ENCODE measurements at regions not wholly inside any gene's neighbourhood (a gene's known extent, or its start where the extent isn't known, plus 50 kb on each side); places are given as distances from the start of the nearest gene placed in this dataset.

DNA sequence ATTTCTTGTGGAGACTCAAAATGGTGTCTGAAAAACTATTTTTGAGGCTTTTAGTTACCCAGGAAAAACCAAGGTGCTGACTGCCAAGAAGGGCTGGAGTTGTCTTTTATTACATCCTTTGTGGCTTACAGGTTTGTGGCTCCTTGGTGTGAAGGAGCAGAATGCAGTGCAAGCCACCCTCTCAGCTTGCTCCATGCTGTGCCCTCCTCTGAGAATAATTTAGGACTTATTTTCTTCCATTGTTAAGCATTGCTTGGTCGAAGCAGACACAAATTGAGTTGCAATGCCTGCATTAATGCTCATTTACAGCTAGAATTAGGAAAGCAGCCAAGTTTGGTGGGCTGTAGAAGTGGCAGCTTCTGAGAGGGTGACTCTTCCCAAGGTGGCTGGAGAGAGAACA is 272.2 kb downstream of the KIF4B start:
- no peak overlapping the region for H3K4me3 Mint-ChIP-seq (ENCODE audit: unreplicated experiment)
- no peaks in the 10 kb centered on the region for H3K9me3 Mint-ChIP-seq (ENCODE audit: unreplicated experiment)
- H3K36me3 Mint-ChIP-seq (ENCODE audit: unreplicated experiment), result no peaks in the 10 kb centered on the region
- TF ChIP-seq, protein P1, sequence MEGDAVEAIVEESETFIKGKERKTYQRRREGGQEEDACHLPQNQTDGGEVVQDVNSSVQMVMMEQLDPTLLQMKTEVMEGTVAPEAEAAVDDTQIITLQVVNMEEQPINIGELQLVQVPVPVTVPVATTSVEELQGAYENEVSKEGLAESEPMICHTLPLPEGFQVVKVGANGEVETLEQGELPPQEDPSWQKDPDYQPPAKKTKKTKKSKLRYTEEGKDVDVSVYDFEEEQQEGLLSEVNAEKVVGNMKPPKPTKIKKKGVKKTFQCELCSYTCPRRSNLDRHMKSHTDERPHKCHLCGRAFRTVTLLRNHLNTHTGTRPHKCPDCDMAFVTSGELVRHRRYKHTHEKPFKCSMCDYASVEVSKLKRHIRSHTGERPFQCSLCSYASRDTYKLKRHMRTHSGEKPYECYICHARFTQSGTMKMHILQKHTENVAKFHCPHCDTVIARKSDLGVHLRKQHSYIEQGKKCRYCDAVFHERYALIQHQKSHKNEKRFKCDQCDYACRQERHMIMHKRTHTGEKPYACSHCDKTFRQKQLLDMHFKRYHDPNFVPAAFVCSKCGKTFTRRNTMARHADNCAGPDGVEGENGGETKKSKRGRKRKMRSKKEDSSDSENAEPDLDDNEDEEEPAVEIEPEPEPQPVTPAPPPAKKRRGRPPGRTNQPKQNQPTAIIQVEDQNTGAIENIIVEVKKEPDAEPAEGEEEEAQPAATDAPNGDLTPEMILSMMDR (IDR thresholded peaks at IDR 0.05; ENCODE audit: partially characterized antibody, unreplicated experiment), result no peak
- no peaks in the 10 kb centered on the region for H3K4me1 Mint-ChIP-seq (ENCODE audit: low read depth, unreplicated experiment)
- H3K27me3 Mint-ChIP-seq (ENCODE audit: unreplicated experiment), result peaks cover 2% of the 10 kb centered on the region
- DNase-seq, result no peak
- H3K27ac Mint-ChIP-seq (ENCODE audit: unreplicated experiment), result no peak overlapping the region

DNA sequence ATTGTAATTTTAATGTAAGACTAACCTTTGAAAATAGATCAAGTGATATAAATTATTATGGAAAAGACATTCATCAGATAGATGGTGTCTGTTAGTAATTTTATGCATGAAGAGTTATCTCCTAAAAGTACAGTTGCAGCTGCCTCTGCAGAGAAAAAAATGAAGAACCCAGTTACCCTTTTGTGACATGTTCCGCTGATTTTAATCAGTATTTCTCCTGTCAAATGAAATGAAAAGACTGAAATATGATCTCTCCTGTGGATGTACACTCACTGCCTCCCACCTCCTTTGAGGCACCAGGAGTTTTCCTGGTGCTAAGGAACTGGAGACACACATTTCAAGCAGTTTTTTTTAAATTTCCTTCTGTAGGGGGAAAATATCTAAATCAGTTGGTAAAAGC is 277.4 kb downstream of the KIF4B start:
- peaks cover 3% of the 10 kb centered on the region for H3K4me1 Mint-ChIP-seq (ENCODE audit: low read depth, unreplicated experiment)
- no peaks in the 10 kb centered on the region for H3K36me3 Mint-ChIP-seq (ENCODE audit: unreplicated experiment)
- H3K27ac Mint-ChIP-seq (ENCODE audit: unreplicated experiment), result no peak overlapping the region
- H3K27me3 Mint-ChIP-seq (ENCODE audit: unreplicated experiment), result peaks cover 2% of the 10 kb centered on the region
- H3K4me3 Mint-ChIP-seq (ENCODE audit: unreplicated experiment), result no peak overlapping the region
- no peaks in the 10 kb centered on the region for H3K9me3 Mint-ChIP-seq (ENCODE audit: unreplicated experiment)
- TF ChIP-seq, protein P1 (IDR thresholded peaks at IDR 0.05; ENCODE audit: partially characterized antibody, unreplicated experiment), result no peak
- DNase-seq, result no peak

DNA sequence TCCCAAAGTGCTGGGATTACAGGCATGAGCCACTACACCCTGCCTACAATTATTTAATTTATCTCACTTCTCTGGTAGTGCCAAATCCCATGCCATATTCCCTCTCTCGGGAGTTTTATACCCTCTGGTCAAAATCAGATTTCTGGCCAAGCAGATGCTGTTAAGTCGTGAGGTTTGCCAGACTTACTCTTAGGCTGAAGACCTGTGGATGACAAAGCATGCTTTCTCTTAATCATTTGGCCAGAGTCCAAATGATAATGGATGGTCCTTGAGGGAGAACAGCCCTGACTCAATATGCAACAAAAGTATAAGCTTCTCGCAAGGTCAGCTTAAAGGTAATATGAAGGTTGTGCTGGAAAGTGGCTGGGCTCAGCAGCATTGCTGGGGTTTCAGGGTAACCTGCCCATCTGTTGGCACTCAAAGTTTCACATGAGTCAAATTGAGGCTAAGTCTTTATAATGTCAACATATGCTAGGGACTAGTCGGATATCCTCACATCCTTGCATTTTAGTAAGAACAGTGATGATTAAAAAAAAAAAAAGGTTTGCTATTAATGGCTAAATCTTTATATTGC is 280.1 kb downstream of the KIF4B start:
- Mint-ChIP-seq H3K27me3 (ENCODE audit: unreplicated experiment) (peaks cover 2% of the 10 kb centered on the region), H3K27ac (ENCODE audit: unreplicated experiment) (no peak overlapping the region), H3K9me3 (ENCODE audit: unreplicated experiment) (no peaks in the 10 kb centered on the region), H3K4me1 (ENCODE audit: low read depth, unreplicated experiment) (peaks cover 3% of the 10 kb centered on the region), H3K36me3 (ENCODE audit: unreplicated experiment) (no peaks in the 10 kb centered on the region), H3K4me3 (ENCODE audit: unreplicated experiment) (no peak overlapping the region)
- DNase-seq, result no peak
- TF ChIP-seq, protein P1 (IDR thresholded peaks at IDR 0.05; ENCODE audit: partially characterized antibody, unreplicated experiment), result no peak

DNA sequence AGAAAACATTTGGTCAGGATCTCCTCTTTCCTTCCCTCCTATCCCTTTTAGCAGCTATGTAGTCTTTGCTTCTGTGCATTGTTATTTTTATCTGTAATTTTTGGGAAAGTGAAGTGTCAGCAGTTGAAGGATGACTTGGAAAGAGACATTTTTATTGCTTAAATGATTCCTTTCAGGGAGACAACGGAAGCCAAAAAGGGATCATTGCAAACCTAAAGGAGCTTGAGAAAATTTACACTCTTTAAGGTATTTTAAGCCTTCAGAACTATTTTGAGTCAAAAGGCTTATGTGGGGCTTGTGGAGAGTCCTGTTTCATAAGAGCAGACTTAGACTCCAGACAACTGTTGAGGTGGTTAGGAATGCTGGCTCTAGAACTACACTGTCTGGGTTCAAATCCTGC is 281.6 kb downstream of the KIF4B start:
- no peak overlapping the region for H3K4me3 Mint-ChIP-seq (ENCODE audit: unreplicated experiment)
- no peaks in the 10 kb centered on the region for H3K36me3 Mint-ChIP-seq (ENCODE audit: unreplicated experiment)
- H3K4me1 Mint-ChIP-seq (ENCODE audit: low read depth, unreplicated experiment), result peaks cover 3% of the 10 kb centered on the region
- H3K27ac Mint-ChIP-seq (ENCODE audit: unreplicated experiment), result no peak overlapping the region
- DNase-seq, result no peak
- TF ChIP-seq, protein P1 (IDR thresholded peaks at IDR 0.05; ENCODE audit: partially characterized antibody, unreplicated experiment), result no peak
- H3K9me3 Mint-ChIP-seq (ENCODE audit: unreplicated experiment), result no peaks in the 10 kb centered on the region
- H3K27me3 Mint-ChIP-seq (ENCODE audit: unreplicated experiment), result no peaks in the 10 kb centered on the region

DNA sequence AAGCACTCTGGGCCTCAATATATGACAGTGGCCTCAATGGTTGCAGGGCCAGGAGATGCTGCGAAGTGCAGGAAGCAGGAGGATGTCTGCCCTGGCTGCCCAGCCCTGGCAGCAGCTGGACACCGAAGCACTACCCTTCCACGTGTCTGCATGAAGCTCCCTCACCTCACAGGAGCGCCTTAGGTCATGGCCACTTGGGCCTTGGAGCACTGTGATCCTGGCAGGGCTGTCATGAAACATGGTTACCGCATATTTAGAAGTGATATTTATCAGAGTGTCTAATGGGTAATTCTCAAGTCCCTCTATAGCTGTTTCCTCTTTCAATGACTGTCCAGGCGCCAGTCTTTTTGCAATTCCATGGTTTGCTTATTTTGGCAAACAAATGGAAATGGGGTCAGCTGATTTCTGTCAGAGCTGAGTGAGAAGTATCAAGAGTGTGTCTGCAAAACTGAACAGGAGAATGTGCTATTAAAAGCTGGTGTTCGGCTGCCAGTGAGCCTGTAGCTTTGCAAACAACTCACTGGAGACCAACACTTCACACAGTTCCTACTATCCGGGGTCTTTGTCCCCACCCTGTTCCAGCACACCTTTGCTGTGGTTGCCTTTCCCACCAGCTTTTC is 285.9 kb downstream of the KIF4B start:
- Mint-ChIP-seq H3K27ac (ENCODE audit: unreplicated experiment) (no peak overlapping the region), H3K4me1 (ENCODE audit: low read depth, unreplicated experiment) (no peaks in the 10 kb centered on the region), H3K36me3 (ENCODE audit: unreplicated experiment) (no peaks in the 10 kb centered on the region), H3K27me3 (ENCODE audit: unreplicated experiment) (no peaks in the 10 kb centered on the region), H3K4me3 (ENCODE audit: unreplicated experiment) (no peak overlapping the region), H3K9me3 (ENCODE audit: unreplicated experiment) (no peaks in the 10 kb centered on the region)
- TF ChIP-seq, protein P1 (IDR thresholded peaks at IDR 0.05; ENCODE audit: partially characterized antibody, unreplicated experiment), result no peak
- no peak for DNase-seq
